Inferior parietal cortex (tissue), 1 donor: ENCODE measurements at regions not wholly inside any gene's neighbourhood (a gene's known extent, or its start where the extent isn't known, plus 50 kb on each side); places are given as distances from the start of the nearest gene placed in this dataset.

Source experiments
- DNase-seq: peaks from one replicate; pipeline ENCODE4 v3.0.0-alpha.2; 2016; ENCODE audit errors: extremely low spot score

GRCh38 chr4:23260511-23260910, 567.8 kb downstream of the GBA3 start:
- DNase-seq = no peak

GRCh38 chr4:23245203-23245832, 552.6 kb downstream of the GBA3 start:
- DNase-seq = no peak

GRCh38 chr4:23242962-23243361, 550.2 kb downstream of the GBA3 start:
- DNase-seq = no peak

- DNase-seq = no peak
Observed at GRCh38 chr4:23241408-23241807, 548.7 kb downstream of the GBA3 start.

- DNase-seq = no peak
Observed at GRCh38 chr4:23238848-23239247, 546.1 kb downstream of the GBA3 start.

GRCh38 chr4:23237771-23238170, 545.0 kb downstream of the GBA3 start:
- DNase-seq = peak; percentile 18

GRCh38 chr4:23235628-23236390, 543.1 kb downstream of the GBA3 start:
- DNase-seq = no peak

- DNase-seq = no peak
Observed at GRCh38 chr4:23234716-23235115, 542.0 kb downstream of the GBA3 start.

- no peak for DNase-seq
Observed at GRCh38 chr4:23234018-23234417, 541.3 kb downstream of the GBA3 start.

GRCh38 chr4:23233596-23233995, 540.9 kb downstream of the GBA3 start:
- no peak for DNase-seq

- DNase-seq = no peak
Observed at GRCh38 chr4:23232987-23233386, 540.2 kb downstream of the GBA3 start.

GRCh38 chr4:23225564-23225963, 532.8 kb downstream of the GBA3 start:
- no peak for DNase-seq

- DNase-seq = no peak
Observed at GRCh38 chr4:23224684-23225420, 532.1 kb downstream of the GBA3 start.

- no peak for DNase-seq
Observed at GRCh38 chr4:23220911-23221310, 528.2 kb downstream of the GBA3 start.

- DNase-seq = no peak
Observed at GRCh38 chr4:23219779-23220408, 527.2 kb downstream of the GBA3 start.

- DNase-seq = no peak
Observed at GRCh38 chr4:23213198-23213597, 520.5 kb downstream of the GBA3 start.

GRCh38 chr4:23212558-23212957, 519.8 kb downstream of the GBA3 start:
- no peak for DNase-seq

- DNase-seq = no peak
Observed at GRCh38 chr4:23207059-23207458, 514.3 kb downstream of the GBA3 start.

GRCh38 chr4:23202712-23203247, 510.0 kb downstream of the GBA3 start:
- no peak for DNase-seq

- DNase-seq = no peak
Observed at GRCh38 chr4:23194751-23195150, 502.0 kb downstream of the GBA3 start.

- DNase-seq = no peak
Observed at GRCh38 chr4:23174179-23174578, 481.4 kb downstream of the GBA3 start.

- no peak for DNase-seq
Observed at GRCh38 chr4:23171976-23172375, 479.2 kb downstream of the GBA3 start.
